GM18907 (cell line): ENCODE measurements at regions not wholly inside any gene's neighbourhood (a gene's known extent, or its start where the extent isn't known, plus 50 kb on each side); places are given as distances from the start of the nearest gene placed in this dataset.
A peak's percentile ranks its signal among the peaks of the same experiment; 100 is the strongest.
"Not testable (repeated sequence)": the region's sequence is repeated elsewhere in the genome, so short reads cannot be mapped to it uniquely, and the experiment has no call there.

Experiments used
- ATAC-seq: cut with Tn5 transposase; IDR thresholded peaks from one replicate; pipeline ENCODE4 v1.9.1; 2021; ENCODE audit warnings: mild to moderate bottlenecking, moderate library complexity; ENCODE audit not compliant: unreplicated experiment

GRCh38 chr7:19549246-19549645, 159.6 kb downstream of the POLR1F start:
- ATAC-seq, result not testable (repeated sequence)

- ATAC-seq, result no peak
Measured at GRCh38 chr7:19537942-19538401, 170.9 kb downstream of the POLR1F start.

DNA sequence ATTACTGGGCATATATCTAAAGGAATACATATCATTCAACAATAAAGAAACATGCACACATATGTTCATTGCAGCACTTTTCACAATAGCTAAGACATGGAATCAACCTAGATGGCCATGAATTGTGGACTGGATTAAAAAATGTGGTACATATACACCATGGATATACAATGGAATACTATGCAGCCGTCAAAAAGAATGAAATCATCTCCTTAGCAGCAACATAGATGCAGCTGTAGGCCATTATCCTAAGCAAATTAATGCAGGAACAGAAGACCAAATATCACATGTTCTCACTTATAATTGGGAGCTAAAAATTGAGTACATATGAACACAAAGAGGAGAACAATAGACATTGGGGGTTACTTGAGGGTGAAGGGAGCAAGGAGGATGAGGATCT, 175.6 kb downstream of the POLR1F start:
- ATAC-seq, result no peak

GRCh38 chr7:19530852-19531251, 178.0 kb downstream of the POLR1F start:
- no peak for ATAC-seq

DNA sequence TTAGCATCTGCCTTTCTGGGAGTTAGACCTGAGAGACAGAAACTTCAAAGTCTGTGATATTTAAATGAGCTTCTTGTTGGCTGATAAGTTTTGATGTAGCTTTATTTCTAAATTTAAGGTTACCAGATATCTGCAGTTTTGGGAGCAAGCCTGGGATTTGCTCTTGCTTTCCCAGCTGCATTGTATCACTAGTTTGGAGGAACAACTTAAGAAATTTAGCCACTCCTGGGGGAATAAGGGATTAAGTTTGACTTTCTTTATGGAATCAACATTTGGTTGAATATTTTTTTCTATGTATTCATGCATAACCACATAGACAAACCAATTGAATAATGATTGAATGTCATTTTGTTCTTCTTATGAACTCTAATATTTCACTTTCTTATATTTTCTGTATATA, 178.6 kb downstream of the POLR1F start:
- no peak for ATAC-seq

DNA sequence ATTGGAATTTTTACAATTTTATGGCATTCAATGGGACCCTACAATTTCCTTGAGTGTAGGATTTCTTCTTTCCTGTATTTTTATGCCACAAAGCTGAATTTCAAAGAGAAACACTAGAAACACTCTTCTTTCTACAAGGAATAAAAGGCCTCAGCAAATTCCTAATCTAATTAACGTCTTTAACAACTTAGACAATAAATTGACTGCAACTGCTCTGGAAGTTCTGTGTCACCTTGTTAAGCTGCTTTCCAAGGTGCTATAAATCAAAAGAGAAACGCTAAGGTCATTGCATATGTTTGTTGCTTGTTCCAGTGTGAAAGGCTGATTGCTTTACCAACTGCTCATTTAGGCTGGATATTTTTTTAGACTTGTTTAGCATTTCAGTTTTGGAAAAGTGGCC, 182.2 kb downstream of the POLR1F start:
- no peak for ATAC-seq

DNA sequence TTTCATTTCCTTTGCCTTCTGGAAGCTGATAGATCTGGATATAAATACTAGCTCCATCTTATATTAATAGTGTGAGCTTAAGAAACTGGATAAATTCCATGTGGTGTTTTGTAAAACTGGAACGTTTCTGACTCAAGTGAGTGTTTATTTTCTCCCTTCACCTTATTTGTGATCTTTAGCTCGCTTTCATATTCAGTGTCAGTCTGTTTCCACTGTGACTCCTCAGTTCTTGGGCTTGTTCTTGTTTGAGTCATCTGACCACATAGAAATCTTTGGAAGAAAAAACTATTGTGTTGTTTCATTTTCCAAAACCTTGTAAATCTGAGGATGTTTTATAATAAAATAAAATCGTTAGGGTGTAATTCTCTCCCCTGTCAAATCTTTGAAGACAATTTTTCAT, 186.4 kb downstream of the POLR1F start:
- no peak for ATAC-seq

DNA sequence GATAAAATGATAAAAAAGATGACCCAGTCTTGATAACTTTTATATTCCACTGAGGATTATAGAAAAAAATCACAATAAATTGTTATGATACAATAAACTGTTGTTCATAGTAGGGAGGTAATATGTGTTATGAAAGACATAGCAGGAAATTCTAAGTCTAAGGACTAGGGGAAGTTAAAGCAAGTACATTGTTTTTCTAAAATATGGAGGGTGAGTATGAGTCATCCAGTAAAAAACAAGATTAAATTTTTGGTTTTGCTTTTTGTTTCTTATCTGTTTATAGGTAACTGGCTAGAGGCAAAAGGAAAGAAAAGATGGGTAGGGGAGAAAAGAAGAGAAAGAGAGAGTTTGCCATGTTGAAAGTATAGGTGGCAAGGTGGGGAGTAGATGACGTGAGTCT, 188.4 kb downstream of the POLR1F start:
- ATAC-seq, result no peak

GRCh38 chr7:19519443-19520021, 189.3 kb downstream of the POLR1F start:
- no peak for ATAC-seq

- ATAC-seq, result not testable (repeated sequence)
Measured at GRCh38 chr7:19517546-19517945, 191.3 kb downstream of the POLR1F start.

- ATAC-seq, result no peak
Measured at GRCh38 chr7:19508821-19509220, 200.0 kb downstream of the POLR1F start.

GRCh38 chr7:19508124-19508523, 200.7 kb downstream of the POLR1F start:
- no peak for ATAC-seq

- peak; percentile 54 for ATAC-seq
Measured at GRCh38 chr7:19491821-19492452, 216.9 kb downstream of the POLR1F start.

DNA sequence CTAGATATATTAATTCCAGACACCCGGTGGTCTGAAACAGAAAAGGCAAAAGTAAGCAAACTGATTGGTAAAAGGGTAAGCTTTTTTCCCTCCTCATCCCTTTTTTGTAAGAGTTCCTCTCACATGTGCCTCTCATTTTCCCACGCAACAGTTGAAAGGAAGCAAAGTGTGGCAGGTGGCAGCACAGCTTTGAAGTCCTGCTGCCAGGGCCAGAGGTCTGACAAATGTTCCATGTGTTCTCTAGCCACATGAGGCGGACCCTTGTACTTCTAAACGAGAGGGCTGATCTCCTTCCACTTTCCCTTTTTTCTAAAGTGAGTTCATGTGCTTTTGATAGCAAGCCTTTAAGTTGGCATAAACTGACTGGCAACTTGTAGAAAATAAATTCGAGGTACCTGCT, 217.5 kb downstream of the POLR1F start:
- ATAC-seq, result no peak

- no peak for ATAC-seq
Measured at GRCh38 chr7:19489162-19489820, 219.5 kb downstream of the POLR1F start.

DNA sequence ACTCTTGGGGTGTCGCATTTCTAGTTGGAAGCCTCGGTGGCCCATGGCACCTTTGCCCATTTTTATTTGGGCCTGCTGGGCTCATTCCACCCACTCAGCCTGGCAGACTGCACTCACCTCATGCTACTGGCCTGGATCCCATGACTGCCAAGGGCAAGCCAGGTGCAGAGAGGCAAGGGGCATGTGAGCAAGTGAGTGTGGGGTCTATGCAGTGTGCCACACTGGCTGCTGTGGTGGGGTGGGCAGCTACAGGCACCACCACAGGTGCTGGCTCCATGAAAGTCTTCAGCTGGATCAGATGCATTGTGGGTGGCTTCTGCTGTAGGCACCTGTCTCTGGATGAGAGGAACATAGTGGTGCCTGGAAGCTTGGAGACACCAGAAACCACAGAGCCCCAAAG, 220.8 kb downstream of the POLR1F start:
- no peak for ATAC-seq

DNA sequence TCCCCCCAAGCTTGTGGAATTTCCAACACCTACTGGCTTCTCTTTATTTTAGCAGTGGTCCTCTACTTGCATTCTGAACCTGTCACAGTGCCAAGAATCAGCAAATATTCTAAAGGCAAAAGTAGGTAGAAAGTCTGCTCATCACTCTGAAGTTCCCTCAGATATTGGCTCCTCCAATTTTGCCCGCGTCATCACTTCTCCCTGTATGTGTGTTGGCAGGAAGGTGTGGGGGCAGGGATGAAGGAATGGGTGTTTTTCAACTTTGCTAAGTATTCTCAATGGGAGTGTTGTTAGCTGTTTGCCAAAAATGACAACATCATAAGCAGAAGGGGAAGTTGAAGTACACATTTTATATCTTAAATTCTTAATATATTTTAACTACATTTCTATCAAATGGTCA, 226.2 kb downstream of the POLR1F start:
- ATAC-seq, result no peak

DNA sequence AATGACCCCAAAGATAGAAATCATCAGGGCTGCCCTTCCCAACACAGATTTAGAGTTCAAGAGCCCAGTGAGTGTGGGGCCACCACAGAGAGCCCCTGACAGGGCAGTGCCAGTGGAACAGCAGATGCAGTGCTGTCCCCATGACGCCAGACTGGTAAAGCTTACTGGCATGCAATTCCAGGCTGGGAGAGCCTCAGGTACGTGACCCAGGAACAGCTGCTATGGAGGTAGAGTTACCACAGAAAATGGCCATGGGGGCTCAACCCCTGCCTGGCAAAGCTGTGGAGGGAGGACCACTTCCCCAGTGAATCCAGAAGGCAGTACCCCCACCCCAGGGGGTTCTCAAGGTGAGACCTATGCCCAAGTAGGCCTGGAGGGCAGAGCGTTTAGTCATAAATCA, 228.5 kb downstream of the POLR1F start:
- no peak for ATAC-seq

DNA sequence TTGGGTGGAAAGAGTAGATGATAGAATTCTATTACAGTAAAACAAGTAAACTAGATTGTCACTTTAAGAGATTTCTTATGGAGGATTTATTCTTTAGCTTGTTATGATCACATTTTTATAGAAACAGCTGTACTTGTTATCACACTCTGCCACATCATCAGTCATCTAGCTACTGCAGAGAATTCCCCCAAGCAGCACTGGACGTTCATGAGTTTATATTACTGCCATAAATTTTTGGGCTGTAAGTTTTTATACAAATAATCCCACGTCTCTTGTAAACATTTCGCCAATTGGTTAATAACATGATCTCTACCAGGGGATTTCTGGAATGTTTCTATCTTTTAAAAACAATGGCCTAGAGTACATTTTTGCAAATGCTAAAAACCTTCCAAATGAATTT, 238.8 kb downstream of the POLR1F start:
- no peak for ATAC-seq

- no peak for ATAC-seq
Measured at GRCh38 chr7:19465861-19466260, 243.0 kb downstream of the POLR1F start.

GRCh38 chr7:19464751-19465150, 244.1 kb downstream of the POLR1F start:
- ATAC-seq, result no peak

- ATAC-seq, result no peak
Measured at GRCh38 chr7:19464241-19464640, 244.6 kb downstream of the POLR1F start.
